PC-3 (cell line): ENCODE measurements at regions not wholly inside any gene's neighbourhood (a gene's known extent, or its start where the extent isn't known, plus 50 kb on each side); places are given as distances from the start of the nearest gene placed in this dataset.

Experiments
- EZH2 ChIP-seq: fragments of 300-600 bp; sonication (generic); IDR thresholded peaks from one replicate; pipeline ENCODE4 v1.6.1; 2017; ENCODE audit warnings: antibody characterized with exemption, mild to moderate bottlenecking, low read length; ENCODE audit not compliant: unreplicated experiment
- TF ChIP-seq, protein P1 (sequence below): fragments of 300-600 bp; sonication (generic); conservative IDR thresholded peaks from 2 replicates; pipeline ENCODE4 v1.5.1; 2017; ENCODE audit warnings: antibody characterized with exemption, low read depth, mild to moderate bottlenecking, low read length

DNA sequence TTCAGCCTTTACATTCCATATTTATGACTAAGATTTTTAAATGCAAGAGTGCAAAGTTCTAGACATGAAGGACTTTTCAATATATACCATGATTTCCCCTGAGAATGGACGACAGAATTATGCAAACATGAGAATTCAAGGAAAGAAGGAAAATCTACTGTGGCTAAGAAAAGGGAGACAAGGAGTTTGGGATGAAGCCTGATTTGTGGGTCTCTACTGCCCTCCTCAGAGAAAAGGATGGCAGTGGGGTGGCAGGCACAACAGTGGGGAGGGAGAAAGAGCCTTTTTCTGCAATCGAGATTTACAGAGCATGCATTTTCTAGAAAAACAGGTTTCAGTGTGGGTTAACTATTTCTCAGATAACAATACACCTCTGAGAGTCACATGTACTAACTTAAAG, 466.9 kb upstream of the NRSN1 start:
- TF ChIP-seq, protein P1, sequence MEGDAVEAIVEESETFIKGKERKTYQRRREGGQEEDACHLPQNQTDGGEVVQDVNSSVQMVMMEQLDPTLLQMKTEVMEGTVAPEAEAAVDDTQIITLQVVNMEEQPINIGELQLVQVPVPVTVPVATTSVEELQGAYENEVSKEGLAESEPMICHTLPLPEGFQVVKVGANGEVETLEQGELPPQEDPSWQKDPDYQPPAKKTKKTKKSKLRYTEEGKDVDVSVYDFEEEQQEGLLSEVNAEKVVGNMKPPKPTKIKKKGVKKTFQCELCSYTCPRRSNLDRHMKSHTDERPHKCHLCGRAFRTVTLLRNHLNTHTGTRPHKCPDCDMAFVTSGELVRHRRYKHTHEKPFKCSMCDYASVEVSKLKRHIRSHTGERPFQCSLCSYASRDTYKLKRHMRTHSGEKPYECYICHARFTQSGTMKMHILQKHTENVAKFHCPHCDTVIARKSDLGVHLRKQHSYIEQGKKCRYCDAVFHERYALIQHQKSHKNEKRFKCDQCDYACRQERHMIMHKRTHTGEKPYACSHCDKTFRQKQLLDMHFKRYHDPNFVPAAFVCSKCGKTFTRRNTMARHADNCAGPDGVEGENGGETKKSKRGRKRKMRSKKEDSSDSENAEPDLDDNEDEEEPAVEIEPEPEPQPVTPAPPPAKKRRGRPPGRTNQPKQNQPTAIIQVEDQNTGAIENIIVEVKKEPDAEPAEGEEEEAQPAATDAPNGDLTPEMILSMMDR = peak; percentile 80
- no peak for TF ChIP-seq EZH2
